Smooth muscle cell (in vitro differentiated cells): ENCODE measurements at regions not wholly inside any gene's neighbourhood (a gene's known extent, or its start where the extent isn't known, plus 50 kb on each side); places are given as distances from the start of the nearest gene placed in this dataset.

ENCODE experiments used
- DNase-seq: peaks from one replicate; lab custom pipeline; 2025; ENCODE audit not compliant: unreplicated experiment; lab: John Stamatoyannopoulos, UW
- H2AFZ ChIP-seq: fragments of 200-600 bp; sonication (generic); 2 replicates; pipeline ENCODE4 v1.6.0; 2016; ENCODE audit warnings: antibody characterized with exemption, low read depth, mild to moderate bottlenecking
- H3F3A ChIP-seq: fragments of 200-600 bp; sonication (generic); 2 replicates; pipeline ENCODE4 v1.6.0; 2017; ENCODE audit warnings: antibody characterized with exemption, low read depth
- H3K27ac ChIP-seq: fragments of 200-600 bp; sonication (generic); 2 replicates; pipeline ENCODE4 v1.5.1; 2016; ENCODE audit warnings: low read depth, mild to moderate bottlenecking
- H3K27me3 ChIP-seq: fragments of 200-600 bp; sonication (generic); 2 replicates; pipeline ENCODE4 v1.6.1; 2016; ENCODE audit warnings: low read depth, mild to moderate bottlenecking
- H3K36me3 ChIP-seq: fragments of 200-600 bp; sonication (generic); 2 replicates; pipeline ENCODE4 v1.5.1; 2016; ENCODE audit warnings: low read depth
- H3K4me1 ChIP-seq: fragments of 200-600 bp; sonication (generic); 2 replicates; pipeline ENCODE4 v1.5.1; 2016; ENCODE audit warnings: low read depth
- H3K4me2 ChIP-seq: fragments of 200-600 bp; sonication (generic); 2 replicates; pipeline ENCODE4 v1.6.0; 2016; ENCODE audit warnings: mild to moderate bottlenecking
- H3K4me3 ChIP-seq: fragments of 200-600 bp; sonication (generic); 2 replicates; pipeline ENCODE4 v1.5.1; 2016; ENCODE audit warnings: mild to moderate bottlenecking
- H3K79me2 ChIP-seq: fragments of 200-600 bp; sonication (generic); 2 replicates; pipeline ENCODE4 v1.6.0; 2016; ENCODE audit warnings: low read depth, mild to moderate bottlenecking
- H3K9ac ChIP-seq: fragments of 200-600 bp; sonication (generic); 2 replicates; pipeline ENCODE4 v1.6.0; 2016; ENCODE audit warnings: low read depth
- H3K9me3 ChIP-seq: fragments of 200-600 bp; sonication (generic); replicated peaks from 2 replicates; pipeline ENCODE4 v1.5.1; 2016; ENCODE audit warnings: low read depth
- H4K20me1 ChIP-seq: fragments of 200-600 bp; sonication (generic); 2 replicates; pipeline ENCODE4 v1.6.0; 2016; ENCODE audit warnings: low read depth
- WGBS: methylation state at CpG from one replicate; pipeline ENCODE4 v1.1.7; 2016; ENCODE audit warnings: low lambda C conversion rate; 5-methylcytosine and 5-hydroxymethylcytosine counted together
- TF ChIP-seq, protein P1 (sequence below): fragments of 200-600 bp; sonication (generic); IDR thresholded peaks from 2 replicates; pipeline ENCODE4 v1.5.1; 2017; ENCODE audit warnings: borderline replicate concordance, mild to moderate bottlenecking, antibody characterized with exemption; ENCODE audit not compliant: insufficient read depth, poor library complexity, severe bottlenecking

DNA sequence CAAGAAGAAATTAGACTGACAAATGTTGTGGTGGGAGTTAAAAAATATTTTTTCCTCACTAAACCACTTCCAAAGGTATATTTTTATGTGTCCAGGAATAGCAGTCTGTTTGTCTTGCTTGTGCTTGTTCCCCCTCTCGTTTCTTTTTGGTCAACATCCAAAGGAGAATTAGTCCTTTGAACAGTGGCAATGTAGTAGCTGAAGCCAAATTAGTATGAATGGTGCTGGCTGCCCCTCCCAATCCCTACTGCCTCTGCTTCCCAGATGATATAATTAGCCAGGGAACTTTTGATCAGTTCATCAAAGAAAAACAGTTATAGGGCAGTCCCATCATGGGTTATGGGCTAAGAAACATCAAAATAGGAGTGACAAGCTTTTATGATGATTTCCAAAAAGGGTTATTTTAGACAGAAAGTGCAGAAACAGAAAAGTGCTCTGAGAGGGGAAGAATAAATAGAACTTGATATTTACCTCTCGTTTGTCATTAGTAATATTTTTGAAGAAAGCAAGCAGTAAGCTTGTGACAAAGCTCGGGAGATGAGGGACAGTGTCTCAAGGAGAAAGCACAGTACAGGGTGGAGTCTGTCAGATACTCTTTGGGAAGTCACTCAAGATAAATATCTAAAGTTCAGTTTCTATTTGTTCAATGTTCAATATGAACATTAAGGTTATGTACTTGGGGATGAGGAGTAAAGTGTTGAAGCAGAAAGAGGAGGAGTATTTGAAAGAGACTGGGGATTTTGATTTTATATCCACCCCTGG, 239.1 kb downstream of the HLX start:
- DNase-seq, result no peak
- Histone ChIP-seq H3F3A (peaks cover 5% of the 10 kb centered on the region), H3K4me3 (no peak overlapping the region), H3K27ac (peak overlapping the region; percentile 60), H4K20me1 (no peaks in the 10 kb centered on the region), H3K79me2 (no peaks in the 10 kb centered on the region), H2AFZ (no peak overlapping the region), H3K9me3 (no peaks in the 10 kb centered on the region), H3K4me2 (peak overlapping the region; percentile 47), H3K4me1 (no peaks in the 10 kb centered on the region), H3K36me3 (no peaks in the 10 kb centered on the region), H3K9ac (no peak overlapping the region), H3K27me3 (no peaks in the 10 kb centered on the region)
- 70% methylated on average over 3 of the region's 3 CpGs for WGBS
- TF ChIP-seq, protein P1, sequence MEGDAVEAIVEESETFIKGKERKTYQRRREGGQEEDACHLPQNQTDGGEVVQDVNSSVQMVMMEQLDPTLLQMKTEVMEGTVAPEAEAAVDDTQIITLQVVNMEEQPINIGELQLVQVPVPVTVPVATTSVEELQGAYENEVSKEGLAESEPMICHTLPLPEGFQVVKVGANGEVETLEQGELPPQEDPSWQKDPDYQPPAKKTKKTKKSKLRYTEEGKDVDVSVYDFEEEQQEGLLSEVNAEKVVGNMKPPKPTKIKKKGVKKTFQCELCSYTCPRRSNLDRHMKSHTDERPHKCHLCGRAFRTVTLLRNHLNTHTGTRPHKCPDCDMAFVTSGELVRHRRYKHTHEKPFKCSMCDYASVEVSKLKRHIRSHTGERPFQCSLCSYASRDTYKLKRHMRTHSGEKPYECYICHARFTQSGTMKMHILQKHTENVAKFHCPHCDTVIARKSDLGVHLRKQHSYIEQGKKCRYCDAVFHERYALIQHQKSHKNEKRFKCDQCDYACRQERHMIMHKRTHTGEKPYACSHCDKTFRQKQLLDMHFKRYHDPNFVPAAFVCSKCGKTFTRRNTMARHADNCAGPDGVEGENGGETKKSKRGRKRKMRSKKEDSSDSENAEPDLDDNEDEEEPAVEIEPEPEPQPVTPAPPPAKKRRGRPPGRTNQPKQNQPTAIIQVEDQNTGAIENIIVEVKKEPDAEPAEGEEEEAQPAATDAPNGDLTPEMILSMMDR, result no peak

GRCh38 chr1:221118938-221119320, 239.7 kb downstream of the HLX start:
- Histone ChIP-seq H3K9me3 (no peaks in the 10 kb centered on the region), H3K9ac (no peak overlapping the region), H3K27me3 (no peaks in the 10 kb centered on the region), H2AFZ (no peak overlapping the region), H3K27ac (no peak overlapping the region), H3K4me1 (no peaks in the 10 kb centered on the region), H3K4me2 (no peak overlapping the region), H3K79me2 (no peaks in the 10 kb centered on the region), H3K4me3 (no peak overlapping the region), H4K20me1 (no peaks in the 10 kb centered on the region), H3K36me3 (no peaks in the 10 kb centered on the region), H3F3A (peaks cover 5% of the 10 kb centered on the region)
- 96% methylated on average over 1 of the region's 1 CpG for WGBS
- TF ChIP-seq, protein P1, result no peak
- DNase-seq, result no peak

GRCh38 chr1:221122501-221122900, 243.3 kb downstream of the HLX start:
- no peak overlapping the region for H3K27ac ChIP-seq
- H3K27me3 ChIP-seq, result no peaks in the 10 kb centered on the region
- no peak overlapping the region for H3K9ac ChIP-seq
- no peak for DNase-seq
- no peaks in the 10 kb centered on the region for H3K79me2 ChIP-seq
- no peak overlapping the region for H3K4me3 ChIP-seq
- H3K4me1 ChIP-seq, result no peaks in the 10 kb centered on the region
- H3K36me3 ChIP-seq, result no peaks in the 10 kb centered on the region
- H3K4me2 ChIP-seq, result no peak overlapping the region
- no peaks in the 10 kb centered on the region for H4K20me1 ChIP-seq
- TF ChIP-seq, protein P1, result no peak
- H3F3A ChIP-seq, result no peaks in the 10 kb centered on the region
- 63% methylated on average over 1 of the region's 1 CpG for WGBS
- H3K9me3 ChIP-seq, result no peaks in the 10 kb centered on the region
- H2AFZ ChIP-seq, result no peak overlapping the region

DNA sequence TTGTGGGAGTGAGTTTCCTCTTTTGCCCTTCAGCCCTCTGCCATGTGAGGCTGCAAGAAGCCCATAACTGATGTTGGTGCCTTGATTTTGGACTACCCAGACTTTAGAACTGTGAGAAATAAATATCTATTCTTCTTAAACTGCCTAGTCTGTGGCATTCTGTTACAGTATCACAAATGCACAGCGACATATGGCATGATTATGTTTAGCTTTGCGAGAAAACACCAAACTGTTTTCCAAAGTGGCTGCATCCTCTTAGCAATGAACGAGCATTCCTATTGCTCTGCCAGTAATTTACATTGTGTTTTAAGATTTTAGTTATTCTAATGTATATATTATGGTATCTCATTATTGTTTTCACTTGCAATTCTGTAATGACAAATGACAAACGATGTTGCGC, 246.7 kb downstream of the HLX start:
- Histone ChIP-seq H3K27me3 (no peaks in the 10 kb centered on the region), H3K9ac (no peak overlapping the region), H3K36me3 (no peaks in the 10 kb centered on the region), H3K4me3 (no peak overlapping the region), H2AFZ (no peak overlapping the region), H3K9me3 (peaks cover 4% of the 10 kb centered on the region), H3K27ac (no peak overlapping the region), H3K79me2 (no peaks in the 10 kb centered on the region), H3K4me1 (no peaks in the 10 kb centered on the region), H4K20me1 (no peaks in the 10 kb centered on the region), H3F3A (no peaks in the 10 kb centered on the region), H3K4me2 (no peak overlapping the region)
- 92% methylated on average over 5 of the region's 5 CpGs for whole genome bisulfite sequencing
- TF ChIP-seq, protein P1, result no peak
- no peak for DNase-seq
